ENCODE measurements at regions not wholly inside any gene's neighbourhood (a gene's known extent, or its start where the extent isn't known, plus 50 kb on each side); places are given as distances from the start of the nearest gene placed in this dataset.

GRCh38 chr2:117701365-117701764, 113.1 kb upstream of the DDX18 start:
- Mint-ChIP-seq H3K27ac (no peak overlapping the region), H3K27me3 (ENCODE audit: insufficient read depth, low read depth) (no peaks in the 10 kb centered on the region), H3K9me3 (no peaks in the 10 kb centered on the region), H3K4me1 (no peaks in the 10 kb centered on the region), H3K4me3 (no peak overlapping the region), H3K36me3 (no peaks in the 10 kb centered on the region)
- H3K36me3 ChIP-seq, result no peaks in the 10 kb centered on the region
- no peaks in the 10 kb centered on the region for H3K9me3 ChIP-seq (ENCODE audit: low read depth)
- TF ChIP-seq CTCF (IDR thresholded peaks at IDR 0.05) (no peak), EZH2phosphoT487 (IDR thresholded peaks at IDR 0.05) (no peak), EZH2 (IDR thresholded peaks at IDR 0.05) (no peak)
- no peak overlapping the region for H3K4me2 ChIP-seq
- no peak overlapping the region for H3K9ac ChIP-seq
- H3K27ac ChIP-seq, result no peak overlapping the region
- H3K4me3 ChIP-seq, result no peak overlapping the region
- no peaks in the 10 kb centered on the region for H4K20me1 ChIP-seq (ENCODE audit: low read depth)
- no peaks in the 10 kb centered on the region for H3F3A ChIP-seq (ENCODE audit: low read depth)
- no peak overlapping the region for H2AFZ ChIP-seq (replicated peaks)
- H3K4me1 ChIP-seq, result no peaks in the 10 kb centered on the region
- no peaks in the 10 kb centered on the region for H3K27me3 ChIP-seq
- DNase-seq (ENCODE audit: low spot score), result no peak
- no peaks in the 10 kb centered on the region for H3K79me2 ChIP-seq (ENCODE audit: low read depth)

GRCh38 chr2:117702098-117702497, 112.4 kb upstream of the DDX18 start:
- Mint-ChIP-seq H3K27ac (no peak overlapping the region), H3K4me1 (no peaks in the 10 kb centered on the region), H3K36me3 (no peaks in the 10 kb centered on the region), H3K9me3 (no peaks in the 10 kb centered on the region), H3K4me3 (no peak overlapping the region), H3K27me3 (ENCODE audit: insufficient read depth, low read depth) (no peaks in the 10 kb centered on the region)
- TF ChIP-seq EZH2phosphoT487 (IDR thresholded peaks at IDR 0.05) (no peak), CTCF (IDR thresholded peaks at IDR 0.05) (no peak), EZH2 (IDR thresholded peaks at IDR 0.05) (no peak)
- H3K4me2 ChIP-seq, result no peak overlapping the region
- no peaks in the 10 kb centered on the region for H3K4me1 ChIP-seq
- H4K20me1 ChIP-seq (ENCODE audit: low read depth), result no peaks in the 10 kb centered on the region
- no peak overlapping the region for H2AFZ ChIP-seq (replicated peaks)
- no peaks in the 10 kb centered on the region for H3K9me3 ChIP-seq (ENCODE audit: low read depth)
- DNase-seq (ENCODE audit: low spot score), result no peak
- H3K9ac ChIP-seq, result no peak overlapping the region
- H3K27ac ChIP-seq, result no peak overlapping the region
- no peak overlapping the region for H3K4me3 ChIP-seq
- no peaks in the 10 kb centered on the region for H3K36me3 ChIP-seq
- no peaks in the 10 kb centered on the region for H3K79me2 ChIP-seq (ENCODE audit: low read depth)
- H3K27me3 ChIP-seq, result no peaks in the 10 kb centered on the region
- H3F3A ChIP-seq (ENCODE audit: low read depth), result no peaks in the 10 kb centered on the region

GRCh38 chr2:117703858-117704257, 110.6 kb upstream of the DDX18 start:
- Histone ChIP-seq H3K9ac (no peak overlapping the region), H3F3A (ENCODE audit: low read depth) (no peaks in the 10 kb centered on the region), H3K79me2 (ENCODE audit: low read depth) (no peaks in the 10 kb centered on the region), H3K4me2 (no peak overlapping the region), H3K4me1 (no peaks in the 10 kb centered on the region), H3K36me3 (no peaks in the 10 kb centered on the region), H3K9me3 (ENCODE audit: low read depth) (no peaks in the 10 kb centered on the region), H3K27ac (no peak overlapping the region), H3K4me3 (no peak overlapping the region), H4K20me1 (ENCODE audit: low read depth) (no peaks in the 10 kb centered on the region), H3K27me3 (no peaks in the 10 kb centered on the region), H2AFZ (replicated peaks) (no peak overlapping the region)
- Mint-ChIP-seq H3K27me3 (ENCODE audit: insufficient read depth, low read depth) (no peaks in the 10 kb centered on the region), H3K27ac (no peak overlapping the region), H3K4me3 (no peak overlapping the region), H3K36me3 (no peaks in the 10 kb centered on the region), H3K9me3 (no peaks in the 10 kb centered on the region), H3K4me1 (no peaks in the 10 kb centered on the region)
- TF ChIP-seq CTCF (IDR thresholded peaks at IDR 0.05) (peak; percentile 30), EZH2phosphoT487 (IDR thresholded peaks at IDR 0.05) (no peak)
- DNase-seq (ENCODE audit: low spot score), result peak; percentile 15

- Histone ChIP-seq H3K9ac (no peak overlapping the region), H3K9me3 (ENCODE audit: low read depth) (no peaks in the 10 kb centered on the region), H2AFZ (replicated peaks) (no peak overlapping the region), H3K36me3 (no peaks in the 10 kb centered on the region), H3K27ac (no peak overlapping the region), H3K4me3 (no peak overlapping the region), H3K4me2 (no peak overlapping the region), H3K4me1 (no peaks in the 10 kb centered on the region), H3K27me3 (no peaks in the 10 kb centered on the region), H3K79me2 (ENCODE audit: low read depth) (no peaks in the 10 kb centered on the region), H3F3A (ENCODE audit: low read depth) (no peaks in the 10 kb centered on the region), H4K20me1 (ENCODE audit: low read depth) (no peaks in the 10 kb centered on the region)
- DNase-seq (ENCODE audit: low spot score), result no peak
- no peaks in the 10 kb centered on the region for H3K27me3 Mint-ChIP-seq (ENCODE audit: insufficient read depth, low read depth)
- no peak overlapping the region for H3K4me3 Mint-ChIP-seq
- H3K27ac Mint-ChIP-seq, result no peak overlapping the region
- TF ChIP-seq EZH2phosphoT487 (IDR thresholded peaks at IDR 0.05) (no peak), EZH2 (IDR thresholded peaks at IDR 0.05) (no peak), CTCF (IDR thresholded peaks at IDR 0.05) (no peak)
- H3K9me3 Mint-ChIP-seq, result no peaks in the 10 kb centered on the region
- no peaks in the 10 kb centered on the region for H3K4me1 Mint-ChIP-seq
- H3K36me3 Mint-ChIP-seq, result no peaks in the 10 kb centered on the region
These were observed 109.7 kb upstream of the DDX18 start for GRCh38 chr2:117704818-117705217.

Data from neural progenitor cell (in vitro differentiated cells).